Stimulated activated CD4-positive, alpha-beta T cell treated with anti-CD3 and anti-CD28 coated beads, Interleukin-2, amount 100 ng/mL, for 4 hours (primary cell): ENCODE measurements at regions not wholly inside any gene's neighbourhood (a gene's known extent, or its start where the extent isn't known, plus 50 kb on each side); places are given as distances from the start of the nearest gene placed in this dataset.
"Not testable (repeated sequence)": the region's sequence is repeated elsewhere in the genome, so short reads cannot be mapped to it uniquely, and the experiment has no call there.

Experiments used
- DNase-seq: peaks from one replicate; pipeline ENCODE4 v3.0.0-alpha.2; 2020; ENCODE audit warnings: low read depth

DNA sequence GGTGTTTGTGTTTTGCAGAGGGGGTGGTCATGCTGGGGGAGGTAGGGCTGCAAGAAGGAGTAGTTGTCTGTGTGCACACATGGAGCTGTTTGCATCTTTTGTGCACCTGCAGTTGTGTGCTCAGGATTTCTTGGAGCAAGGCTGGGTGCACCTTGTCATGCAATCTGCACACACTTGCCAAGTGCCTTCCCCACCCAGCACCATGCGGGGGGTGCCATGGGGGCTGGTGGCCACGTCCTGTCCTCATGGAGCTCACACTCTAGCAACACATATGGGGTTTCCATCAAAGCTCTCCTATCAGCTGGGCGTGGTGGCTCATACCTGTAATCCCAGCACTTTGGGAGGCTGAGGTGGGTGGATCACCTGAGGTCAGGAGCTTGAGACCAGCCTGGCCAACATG, 111.6 kb downstream of the CRLF3 start:
- DNase-seq: not testable (repeated sequence)

GRCh38 chr17:30711626-30712507, 112.6 kb downstream of the CRLF3 start:
- not testable (repeated sequence) for DNase-seq

DNA sequence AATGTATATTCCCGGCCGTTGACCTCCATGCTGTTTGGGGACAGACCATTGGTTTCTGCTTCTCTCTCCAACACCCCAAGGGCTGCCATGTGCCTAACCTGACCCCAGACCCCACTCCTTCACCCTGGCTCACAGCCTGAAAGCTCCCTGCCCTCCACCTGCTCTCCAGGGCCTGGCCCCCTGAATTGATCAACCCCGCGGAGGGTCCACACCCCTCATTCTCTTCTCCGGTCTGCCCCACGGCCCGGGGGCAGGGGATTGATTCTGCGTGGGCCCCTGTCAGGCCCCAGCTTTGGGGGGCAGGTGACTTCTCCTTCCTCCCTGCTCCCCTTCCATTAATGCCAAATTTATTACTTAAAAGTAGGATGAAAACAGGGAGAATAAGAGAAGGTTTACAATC, 113.3 kb downstream of the CRLF3 start:
- DNase-seq: not testable (repeated sequence)

GRCh38 chr17:30710276-30711088, 114.0 kb downstream of the CRLF3 start:
- not testable (repeated sequence) for DNase-seq

DNA sequence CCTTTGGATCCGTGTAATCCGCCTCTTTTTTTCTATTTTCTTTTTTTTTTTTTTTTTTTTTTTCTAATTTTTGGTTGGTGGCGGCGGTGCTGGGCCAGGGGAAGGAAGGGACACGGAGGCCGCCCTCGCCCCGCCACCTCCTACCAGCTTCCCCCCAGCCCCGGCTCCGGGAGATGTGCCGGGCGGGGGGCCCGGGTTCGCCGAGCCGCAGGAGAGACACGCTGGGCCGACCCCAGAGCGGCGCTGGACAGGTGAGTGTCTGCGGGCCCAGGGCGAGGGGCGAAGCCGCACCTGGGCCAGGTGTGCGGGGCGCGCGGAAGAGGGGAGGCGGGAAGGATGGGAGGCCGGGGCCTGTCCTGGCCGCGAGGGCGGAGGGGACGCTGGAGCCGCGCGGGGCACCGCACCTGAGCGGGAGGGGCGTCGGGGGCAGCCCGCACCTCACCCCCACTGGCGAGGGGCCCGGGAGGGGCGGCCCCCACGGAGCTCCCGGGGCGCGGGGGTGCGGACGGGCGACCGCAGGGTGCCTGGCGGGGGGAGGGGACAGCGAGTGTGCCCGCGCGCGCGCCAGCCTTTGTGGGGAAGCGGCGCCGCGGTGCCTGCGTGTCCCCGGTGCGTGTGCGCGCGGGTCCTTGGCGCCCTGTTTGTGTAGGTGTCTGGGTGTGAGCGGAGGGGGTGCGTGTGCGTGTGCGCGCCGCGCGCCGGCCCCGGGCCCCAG, 114.8 kb downstream of the CRLF3 start:
- peak; percentile 6 for DNase-seq

GRCh38 chr17:30709096-30709495, 115.4 kb downstream of the CRLF3 start:
- DNase-seq: not testable (repeated sequence)

DNA sequence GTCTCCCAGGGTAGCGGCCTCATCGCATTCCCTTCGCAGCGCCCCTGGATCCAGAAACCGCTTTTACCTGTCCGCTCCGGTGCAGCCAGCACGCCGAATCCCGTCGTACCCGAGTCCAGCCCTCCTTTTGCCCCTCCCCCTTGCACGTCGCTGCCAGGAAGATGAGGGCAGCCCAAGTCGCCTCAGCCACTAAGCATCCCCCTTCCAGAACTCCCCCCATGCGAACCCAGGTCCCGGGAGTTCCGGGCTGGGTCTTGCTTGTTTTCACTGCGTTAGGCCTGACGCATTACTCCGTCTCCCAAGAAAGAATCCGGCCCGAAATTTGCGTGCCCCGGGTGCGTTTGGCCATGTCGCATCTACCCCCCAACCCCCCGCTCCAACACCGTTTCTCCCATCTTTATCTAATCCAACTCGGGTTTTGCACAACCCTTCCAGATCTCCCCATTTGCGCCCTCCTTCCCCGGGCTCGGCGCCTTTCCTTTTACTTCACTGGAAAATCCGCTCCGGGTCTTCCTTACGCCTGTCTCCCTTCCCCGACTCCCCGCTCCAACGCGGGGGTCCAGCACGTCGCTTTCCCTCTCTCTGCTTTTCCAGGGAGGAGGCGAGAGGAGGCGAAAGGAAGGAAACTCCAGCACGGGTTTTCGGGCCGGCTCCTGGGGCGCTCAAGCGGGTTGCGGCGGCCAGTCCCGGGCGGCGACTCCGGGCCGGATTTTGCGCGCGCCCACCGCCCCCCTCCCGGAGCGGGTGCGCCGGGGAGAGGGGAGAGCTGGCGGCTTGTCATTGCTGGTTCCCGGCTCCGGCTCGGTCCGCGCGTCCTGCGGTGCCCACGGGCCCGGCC, 116.0 kb downstream of the CRLF3 start:
- DNase-seq: peak; percentile 42

DNA sequence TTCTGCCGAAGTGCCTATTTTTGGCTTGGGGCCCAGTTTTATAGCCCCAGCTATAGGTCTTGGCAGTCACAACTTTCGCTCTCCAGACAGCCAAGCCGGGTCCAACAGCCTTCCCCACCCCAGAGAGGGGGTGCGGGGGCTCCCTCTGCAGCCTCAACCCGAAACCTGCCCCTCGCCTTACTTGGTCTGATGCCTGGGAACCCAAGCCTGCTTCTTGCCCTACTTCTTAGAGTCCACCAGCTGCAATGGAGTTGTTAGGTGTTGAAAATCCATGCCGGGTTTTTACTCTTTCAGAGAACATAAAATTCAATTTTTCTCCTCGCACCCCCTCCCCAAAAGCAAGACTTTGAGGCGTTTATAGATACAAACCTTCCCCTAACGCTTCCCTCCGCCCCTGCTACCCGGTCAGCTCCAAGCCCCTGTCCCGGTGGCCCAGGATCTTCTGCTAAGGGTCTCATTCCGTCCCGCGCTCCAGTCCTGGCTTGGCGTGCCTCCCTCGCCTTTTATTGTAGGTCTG, 116.7 kb downstream of the CRLF3 start:
- not testable (repeated sequence) for DNase-seq

GRCh38 chr17:30706461-30707335, 117.8 kb downstream of the CRLF3 start:
- not testable (repeated sequence) for DNase-seq

- not testable (repeated sequence) for DNase-seq
Observed at GRCh38 chr17:30706004-30706403, 118.5 kb downstream of the CRLF3 start.

- no peak for DNase-seq
Observed at GRCh38 chr17:30701498-30701989, 122.9 kb downstream of the CRLF3 start.

GRCh38 chr17:30700833-30701232, 123.7 kb downstream of the CRLF3 start:
- DNase-seq: not testable (repeated sequence)

- peak; percentile 61 for DNase-seq
Observed at GRCh38 chr17:30697619-30698460, 126.7 kb downstream of the CRLF3 start.

DNA sequence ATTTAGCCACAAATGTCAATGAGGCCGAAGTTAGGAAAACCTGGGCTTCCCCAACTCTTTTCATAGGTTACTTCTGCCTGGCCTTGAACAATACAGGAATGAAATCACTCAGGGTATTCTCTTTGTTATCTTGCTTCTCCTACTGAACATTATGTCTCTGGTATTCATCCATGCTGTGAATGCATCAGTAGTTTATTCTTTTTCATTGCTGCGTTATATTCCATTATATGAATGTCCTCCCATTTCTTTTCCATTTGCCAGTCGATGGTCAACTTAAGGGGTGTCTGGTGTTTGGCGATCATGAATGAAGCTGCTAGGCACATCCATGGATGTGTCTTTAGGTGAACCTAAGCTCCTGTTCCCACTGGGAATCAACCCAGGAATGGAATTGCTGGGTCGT, 128.3 kb downstream of the CRLF3 start:
- DNase-seq: no peak

GRCh38 chr17:30695265-30695811, 129.2 kb downstream of the CRLF3 start:
- DNase-seq: not testable (repeated sequence)

GRCh38 chr17:30693772-30694171, 130.7 kb downstream of the CRLF3 start:
- peak; percentile 24 for DNase-seq

DNA sequence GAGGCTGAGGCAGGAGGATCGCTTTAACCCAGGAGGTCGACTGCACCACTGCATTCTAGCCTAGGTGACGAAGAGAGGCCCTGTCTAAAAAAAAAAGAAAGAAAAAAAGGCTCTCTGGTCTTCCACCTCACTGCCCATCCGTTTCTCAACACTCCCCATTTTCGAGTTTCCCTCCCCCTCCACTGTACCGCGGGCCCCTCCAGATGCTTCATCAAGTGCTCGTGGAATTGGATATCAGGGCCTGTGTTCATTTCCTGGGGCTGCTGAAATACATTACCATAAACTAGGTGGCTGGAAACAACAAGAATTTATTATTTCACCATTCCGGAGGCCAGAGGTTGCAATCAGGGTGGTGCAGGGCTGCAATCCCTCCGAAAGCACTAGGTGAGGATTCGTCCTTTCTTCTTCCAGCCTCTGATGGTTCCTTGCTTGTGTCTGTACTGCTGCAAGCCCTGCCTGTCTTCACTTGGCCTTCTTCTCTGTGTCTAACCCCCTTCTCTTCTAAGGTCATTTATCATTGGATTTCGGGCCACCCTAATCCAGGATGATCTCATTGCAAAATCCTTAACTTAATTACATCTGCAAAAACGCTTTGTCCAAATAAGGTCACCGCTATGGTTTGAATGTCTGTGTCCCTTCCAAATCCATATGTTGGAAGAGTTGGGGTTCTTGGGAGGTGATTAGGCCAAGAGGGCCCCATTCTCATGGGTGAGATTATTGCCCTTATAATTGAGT, 135.1 kb downstream of the CRLF3 start:
- not testable (repeated sequence) for DNase-seq
